ENCODE measurements at regions not wholly inside any gene's neighbourhood (a gene's known extent, or its start where the extent isn't known, plus 50 kb on each side); places are given as distances from the start of the nearest gene placed in this dataset.

- WGBS, 2 experiments (ENCODE audit: extremely low coverage in 1 of 2, insufficient coverage in 1 of 2, insufficient read length in 1 of 2, insufficient replicate concordance in 2 of 2, low coverage in 1 of 2, low lambda C conversion rate in 2 of 2, missing lambda C conversion rate in 1 of 2) = 90% methylated on average over 3 of the region's 3 CpGs; no CpG with 5 or more reads in 1 of the 2 experiments
- no peak overlapping the region for H3K18ac ChIP-seq (ENCODE audit: extremely low read depth, low read length)
- no peak overlapping the region for H3K23ac ChIP-seq (ENCODE audit: insufficient read length)
- H3K4me3 ChIP-seq (ENCODE audit: extremely low read depth in 1 of 4, insufficient read depth in 2 of 4, low read depth in 3 of 4, low read length in 4 of 4) = no peak overlapping the region
- H3K79me1 ChIP-seq (ENCODE audit: low read depth, low read length) = no peaks in the 10 kb centered on the region
- no peak overlapping the region for H3K27ac ChIP-seq (ENCODE audit: low read depth, low read length)
- no peaks in the 10 kb centered on the region for H3K79me2 ChIP-seq (ENCODE audit: control insufficient read depth in 1 of 2, insufficient read depth in 2 of 2, low read length in 2 of 2)
- DNase-seq (ENCODE audit: low read depth in 1 of 2, low spot score in 2 of 2) (no peak), FAIRE-seq (no peak)
- no peak overlapping the region for H2BK20ac ChIP-seq (ENCODE audit: low read length)
- H2AFZ ChIP-seq (ENCODE audit: low read length) = no peak overlapping the region
- H3K36me3 ChIP-seq (ENCODE audit: control insufficient read depth in 2 of 4, insufficient read depth in 4 of 4, low read length in 3 of 4) = no peaks in the 10 kb centered on the region
- no peak overlapping the region for H2AK5ac ChIP-seq (ENCODE audit: low read depth, low read length)
- no peak overlapping the region for H3K4me2 ChIP-seq (ENCODE audit: insufficient read depth in 1 of 2, low read depth in 2 of 2, low read length in 2 of 2)
- peaks cover 6 to 11% of the 10 kb centered on the region in 2 experiments; a peak in 2 of 4 replicates for H3K9me3 ChIP-seq (ENCODE audit: insufficient read depth in 2 of 2, low read depth in 1 of 2, low read length in 1 of 2)
- H2BK12ac ChIP-seq (ENCODE audit: low read depth, low read length) = no peak overlapping the region
- H2BK120ac ChIP-seq (replicated peaks; ENCODE audit: low read depth, low read length) = no peak overlapping the region
- no peak for TF ChIP-seq SP1 (IDR thresholded peaks at IDR 0.05; ENCODE audit: low read depth, low read length)
- TF ChIP-seq POLR2A (IDR thresholded peaks at IDR 0.05; ENCODE audit: control extremely low read depth in 1 of 2, low read depth in 2 of 2, low read length in 2 of 2) = no peak
- TF ChIP-seq POU5F1 (IDR thresholded peaks at IDR 0.05; ENCODE audit: low read depth, low read length) = no peak
- no peak for TF ChIP-seq GABPA (IDR thresholded peaks at IDR 0.05; ENCODE audit: borderline replicate concordance, insufficient read depth, low read length)
- no peak for TF ChIP-seq RFX5 (IDR thresholded peaks at IDR 0.05; ENCODE audit: borderline replicate concordance, low read depth, low read length)
- TF ChIP-seq BACH1 (IDR thresholded peaks at IDR 0.05; ENCODE audit: low read length) = no peak
- TF ChIP-seq SIRT6 (IDR thresholded peaks at IDR 0.05; ENCODE audit: low read length) = no peak
- no peak for TF ChIP-seq TAF1 (IDR thresholded peaks at IDR 0.05; ENCODE audit: low read depth, low read length)
- TF ChIP-seq CBX8 (IDR thresholded peaks at IDR 0.05; ENCODE audit: borderline replicate concordance, low read depth, low read length) = no peak
- no peak for TF ChIP-seq YY1 (IDR thresholded peaks at IDR 0.05; ENCODE audit: low read depth, low read length)
- TF ChIP-seq POLR2AphosphoS5 (IDR thresholded peaks at IDR 0.05; ENCODE audit: low read depth, low read length) = no peak
- no peak for TF ChIP-seq EP300 (IDR thresholded peaks at IDR 0.05; ENCODE audit: borderline replicate concordance in 1 of 2, low read depth in 2 of 2, low read length in 2 of 2)
- TF ChIP-seq CHD2 (IDR thresholded peaks at IDR 0.05; ENCODE audit: low read length) = no peak
- no peaks in the 10 kb centered on the region for H4K20me1 ChIP-seq (replicated peaks in 1 of 2; ENCODE audit: control insufficient read depth in 1 of 2, insufficient read depth in 2 of 2, low read length in 2 of 2)
- no peak overlapping the region for H2BK15ac ChIP-seq (ENCODE audit: low read length)
- no peak overlapping the region for H2BK5ac ChIP-seq (ENCODE audit: low read depth, low read length)
- H3K4ac ChIP-seq (replicated peaks; ENCODE audit: insufficient read length, low read depth, low read length) = no peak overlapping the region
- H3K27me3 ChIP-seq (replicated peaks in 1 of 4; ENCODE audit: control insufficient read depth in 3 of 4, extremely low read depth in 1 of 4, insufficient read depth in 3 of 4, low read length in 3 of 4) = no peaks in the 10 kb centered on the region
- H4K5ac ChIP-seq (ENCODE audit: insufficient read length, low read depth, low read length) = no peak overlapping the region
- no peak overlapping the region for H4K8ac ChIP-seq (ENCODE audit: extremely low read depth, insufficient read depth, low read length)
- POLR2A ChIA-PET (ENCODE audit: partially characterized antibody) = no interaction called here
- CTCF ChIA-PET (ENCODE audit: partially characterized antibody) = no interaction called here
- no peaks in the 10 kb centered on the region for H3K4me1 ChIP-seq (replicated peaks in 1 of 4; ENCODE audit: control insufficient read depth in 3 of 4, insufficient read depth in 4 of 4, low read length in 3 of 4)
- H4K91ac ChIP-seq (replicated peaks; ENCODE audit: insufficient read length, low read length) = no peak overlapping the region
- H3K56ac ChIP-seq (replicated peaks; ENCODE audit: insufficient read length, low read depth, low read length) = no peak overlapping the region
- H3K23me2 ChIP-seq (ENCODE audit: low read depth, low read length) = no peaks in the 10 kb centered on the region
- H3K9ac ChIP-seq (replicated peaks in 1 of 4; ENCODE audit: extremely low read depth in 1 of 4, low read depth in 3 of 4, low read length in 3 of 4) = no peak overlapping the region
- no peak overlapping the region for H3K14ac ChIP-seq (ENCODE audit: insufficient read length)
These were observed 271.4 kb upstream of the GRM3 start for GRCh38 chr7:86372262-86372661.

Data from H1 (cell line).